Left renal cortex interstitium (tissue), 4 donors: ENCODE measurements at regions not wholly inside any gene's neighbourhood (a gene's known extent, or its start where the extent isn't known, plus 50 kb on each side); places are given as distances from the start of the nearest gene placed in this dataset.

Experiments used
- DNase-seq, 4 donors: peaks; one replicate each; pipeline ENCODE4 v3.0.0-alpha.2; 2013; ENCODE audit warnings: low read depth in 4 of 4, low spot score in 2 of 4, missing footprints in 1 of 4

- DNase-seq = no peak
These were observed 647.8 kb upstream of the KLHL29 start for GRCh38 chr2:22737144-22737543.

DNA sequence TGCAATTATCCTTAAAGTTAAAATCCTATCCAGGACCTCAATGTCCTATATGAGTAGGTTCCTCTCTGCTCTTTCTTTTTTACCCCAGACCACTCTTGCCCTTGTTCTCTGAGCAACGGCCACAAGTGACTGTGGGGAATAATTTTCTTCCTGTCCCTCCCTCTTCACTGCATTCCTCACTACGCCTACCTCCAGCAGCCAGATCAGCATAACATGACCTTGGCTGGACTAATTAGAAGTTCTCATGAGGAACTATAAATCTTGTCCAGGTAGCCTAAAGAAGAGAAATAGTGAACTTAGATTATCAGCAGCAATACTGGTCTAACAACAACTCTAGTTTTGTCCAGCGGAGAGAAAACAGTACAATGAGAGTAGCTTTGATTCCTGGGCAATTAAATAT, 643.8 kb upstream of the KLHL29 start:
- peak in 1 of 4 donors; percentile 5 for DNase-seq

DNA sequence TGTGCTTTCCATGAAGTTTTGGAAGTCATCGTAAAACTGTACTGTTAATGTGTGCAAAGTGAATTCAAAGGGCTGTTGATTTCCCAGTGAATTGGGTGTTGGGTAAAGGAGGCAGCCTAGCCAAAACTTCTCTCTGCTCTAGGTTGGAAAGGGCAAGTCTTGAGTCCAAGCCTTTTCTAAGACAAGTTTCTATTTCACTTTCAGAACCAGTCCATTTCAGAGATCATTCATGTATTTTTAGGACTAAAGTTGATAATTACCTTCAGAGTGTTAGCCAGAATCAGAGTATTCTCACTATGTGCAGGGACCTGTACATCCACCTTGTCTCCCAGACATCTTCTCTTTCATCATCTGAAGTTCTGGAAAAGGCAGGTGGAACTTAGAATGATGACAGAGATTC, 636.1 kb upstream of the KLHL29 start:
- no peak for DNase-seq

DNA sequence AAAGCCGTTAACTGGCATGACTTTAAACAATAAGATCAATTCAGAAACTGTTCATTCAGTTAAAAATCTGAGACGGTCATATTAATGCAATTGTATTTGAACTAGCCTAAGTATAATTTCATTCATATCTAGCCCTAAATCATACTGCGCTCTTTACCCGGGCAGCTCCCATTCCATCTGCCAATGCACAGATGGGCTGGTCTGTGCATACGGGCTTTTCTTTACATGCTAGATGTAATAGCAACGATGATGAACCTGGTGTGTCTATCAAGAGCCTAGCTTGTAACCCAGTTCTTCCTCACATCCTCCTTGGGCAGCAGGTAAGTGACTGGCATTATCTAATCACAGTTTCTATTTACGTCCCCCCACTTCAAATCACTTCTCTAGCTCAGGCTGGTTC, 631.5 kb upstream of the KLHL29 start:
- DNase-seq = no peak

GRCh38 chr2:22756276-22757043, 628.5 kb upstream of the KLHL29 start:
- DNase-seq = no peak

GRCh38 chr2:22769497-22769896, 615.5 kb upstream of the KLHL29 start:
- no peak for DNase-seq

GRCh38 chr2:22784566-22784965, 600.4 kb upstream of the KLHL29 start:
- no peak for DNase-seq

DNA sequence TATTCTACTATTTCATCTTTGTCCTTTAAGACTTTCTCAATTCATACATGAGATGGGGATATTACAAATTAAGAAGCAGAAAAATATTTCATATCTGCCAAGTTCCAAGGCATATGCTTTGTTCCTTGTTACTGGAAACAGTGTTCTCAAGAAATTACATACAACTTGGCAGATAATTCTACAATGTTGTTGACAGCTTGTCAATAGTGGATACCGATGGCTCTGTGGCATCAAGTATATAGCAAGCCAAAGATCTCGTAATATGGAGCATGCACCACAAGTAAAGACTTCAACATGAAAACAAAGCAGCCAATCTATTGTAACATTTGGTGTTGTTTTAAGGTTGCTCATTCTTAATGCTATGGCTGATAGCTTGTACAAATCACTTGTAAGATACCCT, 598.2 kb upstream of the KLHL29 start:
- DNase-seq = no peak

GRCh38 chr2:22787745-22788144, 597.2 kb upstream of the KLHL29 start:
- no peak for DNase-seq

GRCh38 chr2:22788749-22789327, 596.1 kb upstream of the KLHL29 start:
- DNase-seq = no peak

GRCh38 chr2:22795287-22795866, 589.6 kb upstream of the KLHL29 start:
- no peak for DNase-seq

GRCh38 chr2:22798386-22798785, 586.6 kb upstream of the KLHL29 start:
- DNase-seq = no peak

- no peak for DNase-seq
These were observed 584.6 kb upstream of the KLHL29 start for GRCh38 chr2:22800412-22800811.

- DNase-seq = no peak
These were observed 583.9 kb upstream of the KLHL29 start for GRCh38 chr2:22801071-22801470.

GRCh38 chr2:22801970-22802369, 583.0 kb upstream of the KLHL29 start:
- DNase-seq = no peak

DNA sequence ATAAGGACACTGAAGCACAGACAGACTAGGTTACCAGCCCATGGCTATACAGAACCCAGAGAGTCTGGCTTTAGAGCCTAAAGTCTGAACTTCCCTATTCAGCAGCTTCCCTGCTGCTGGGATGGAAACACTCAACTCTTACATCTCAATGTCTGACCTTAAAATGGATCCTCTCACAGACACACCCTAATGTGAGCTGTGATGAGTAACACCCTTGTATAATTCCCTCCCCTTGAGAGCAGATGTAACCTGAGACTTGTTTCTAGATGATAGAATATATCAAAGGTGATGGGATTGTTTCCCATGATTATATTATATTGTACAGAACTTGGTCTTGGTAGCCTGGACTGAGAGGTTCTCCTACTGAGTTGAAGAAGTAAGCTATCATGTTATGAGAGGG, 577.1 kb upstream of the KLHL29 start:
- DNase-seq = no peak

DNA sequence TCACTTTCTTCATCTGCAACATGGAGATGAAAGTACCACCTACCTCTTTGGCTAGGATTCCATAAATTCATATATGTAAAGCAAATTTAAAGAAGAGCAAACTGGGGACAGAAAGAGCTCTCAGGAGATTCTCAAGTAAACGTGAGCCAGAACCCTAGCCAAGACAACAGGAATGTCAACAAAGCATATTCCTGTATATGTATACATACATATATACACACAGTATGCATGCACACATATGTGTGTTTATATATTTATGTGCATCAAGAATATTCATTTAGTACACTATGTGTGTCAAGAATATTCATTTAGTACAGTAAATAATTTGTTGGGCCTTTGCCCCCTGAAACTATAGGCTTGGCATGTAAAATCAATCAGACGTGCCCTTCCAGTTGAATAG, 574.4 kb upstream of the KLHL29 start:
- no peak for DNase-seq

DNA sequence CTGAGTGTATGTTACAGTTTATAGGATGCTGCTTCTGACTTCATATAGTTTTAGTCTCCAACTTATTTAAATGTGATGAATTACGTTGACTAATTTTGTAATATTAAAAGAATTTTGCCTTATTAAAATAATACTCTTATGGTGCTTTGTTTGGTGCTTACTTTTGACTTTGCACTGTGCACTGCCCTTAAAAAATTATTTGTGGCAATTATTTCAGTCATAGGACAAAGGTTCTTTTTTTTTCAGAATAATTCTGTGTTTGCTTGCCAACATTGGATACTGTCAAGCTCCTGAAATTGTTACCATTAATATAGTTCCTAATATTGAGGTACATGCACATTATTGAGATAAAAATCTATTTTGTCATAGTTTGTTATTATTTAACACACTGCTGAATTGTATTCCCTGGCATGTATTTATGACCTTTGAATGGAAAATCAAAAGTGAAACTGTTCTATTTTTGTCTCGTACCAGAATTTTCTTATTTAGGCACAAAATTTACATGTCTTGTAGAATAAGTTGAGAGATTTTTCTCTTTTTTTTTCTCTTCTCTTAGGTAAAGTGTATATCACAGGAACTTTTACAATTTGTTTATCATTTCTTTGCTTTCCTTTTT, 572.8 kb upstream of the KLHL29 start:
- no peak for DNase-seq

DNA sequence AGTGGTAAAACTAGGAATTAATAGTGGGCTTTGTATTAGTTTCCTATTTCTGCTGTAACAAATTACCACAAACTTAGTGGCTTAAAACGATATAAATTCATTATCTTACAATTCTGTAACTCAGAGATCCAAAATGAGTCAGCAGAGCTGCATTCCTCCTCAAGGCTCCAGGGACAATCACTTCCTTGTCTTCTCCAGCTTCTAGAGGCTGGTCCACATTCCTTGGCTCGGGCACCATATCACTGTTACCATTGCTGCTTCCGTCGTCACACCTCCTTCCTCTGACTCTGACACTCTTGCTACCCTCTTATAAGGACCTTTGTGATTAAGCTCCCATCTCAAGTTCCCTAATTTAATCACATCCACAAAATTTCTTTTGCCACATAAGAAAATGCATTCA, 567.8 kb upstream of the KLHL29 start:
- DNase-seq = no peak

- no peak for DNase-seq
These were observed 563.5 kb upstream of the KLHL29 start for GRCh38 chr2:22821458-22821857.

DNA sequence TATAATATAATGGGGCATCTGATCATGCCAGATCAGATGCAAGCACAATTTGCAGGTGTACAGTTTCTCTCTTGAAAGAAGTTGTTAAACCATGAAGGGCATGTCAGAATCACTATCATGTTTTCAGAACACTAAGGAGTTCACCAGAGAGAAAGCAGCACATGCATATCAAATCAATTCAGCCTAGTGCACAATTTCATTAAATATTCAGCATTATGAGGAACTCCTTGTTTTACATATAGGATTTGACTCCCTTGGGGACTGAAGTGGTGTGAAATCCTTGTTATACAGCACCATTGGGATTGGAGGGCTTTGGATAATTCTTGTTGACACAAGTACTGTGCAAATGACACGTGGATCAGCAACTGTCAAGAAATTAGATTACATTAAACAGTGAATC, 562.1 kb upstream of the KLHL29 start:
- no peak for DNase-seq

DNA sequence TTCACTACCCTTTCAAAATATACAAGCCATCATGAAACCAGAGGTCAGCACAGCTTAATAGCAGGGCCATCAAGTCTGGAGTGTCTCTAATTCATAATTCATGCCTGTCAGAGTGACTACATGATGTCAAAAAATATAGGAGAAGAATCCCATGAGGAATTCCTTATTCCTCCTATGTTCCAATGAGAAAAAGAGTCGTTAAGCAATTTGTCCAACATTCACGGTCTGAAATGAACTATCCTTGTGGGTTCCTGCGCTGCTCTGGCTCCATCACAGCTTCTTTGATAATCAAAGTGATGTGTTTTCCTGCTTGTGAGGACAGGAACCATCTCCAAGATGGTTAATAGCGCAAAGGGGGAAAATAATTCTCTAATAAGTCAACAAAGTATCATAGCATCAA, 560.4 kb upstream of the KLHL29 start:
- DNase-seq = no peak
